ENCODE measurements at regions not wholly inside any gene's neighbourhood (a gene's known extent, or its start where the extent isn't known, plus 50 kb on each side); places are given as distances from the start of the nearest gene placed in this dataset.

DNA sequence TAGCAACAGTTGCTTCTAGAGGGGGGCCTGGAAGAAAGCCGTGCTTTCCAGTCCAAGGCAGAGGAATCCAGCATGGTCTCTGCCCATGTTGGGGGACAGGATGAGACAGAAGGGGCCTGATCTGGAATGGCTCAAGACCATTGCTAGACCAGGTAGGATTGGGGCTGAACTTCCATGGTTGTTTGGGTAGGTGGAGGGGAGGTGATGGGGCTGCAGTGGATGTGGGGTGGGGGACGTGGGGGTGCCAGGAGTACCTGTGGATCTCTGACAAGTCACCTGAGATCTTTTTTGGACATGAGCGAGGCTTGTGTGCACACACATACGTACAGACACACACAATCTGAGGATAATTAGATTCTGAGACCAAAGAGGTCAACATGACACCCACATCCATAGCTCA, 228.7 kb upstream of the SKOR2 start:
- no peak for DNase-seq (ENCODE audit: low read depth)

DNA sequence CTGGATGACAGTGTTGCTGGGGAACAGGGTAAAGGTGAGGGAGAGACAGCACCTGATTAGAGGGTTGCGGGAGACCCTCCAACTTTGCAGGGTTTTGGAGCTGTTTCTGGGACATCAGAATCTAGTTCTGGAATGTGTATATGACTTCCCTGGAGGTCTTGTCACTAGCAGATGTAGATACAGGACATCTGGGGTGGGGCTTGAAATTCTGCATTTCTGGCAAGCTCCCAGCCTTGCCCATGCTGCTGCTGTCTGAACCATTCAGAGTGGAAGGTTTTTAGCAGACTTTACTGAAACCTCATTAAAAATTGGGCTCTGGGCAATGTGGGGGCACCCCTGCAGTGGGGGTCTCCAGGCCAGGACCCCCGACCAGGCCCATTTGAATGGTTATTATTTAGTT, 220.3 kb upstream of the SKOR2 start:
- no peak for DNase-seq (ENCODE audit: low read depth)

GRCh38 chr18:47470941-47471340, 219.5 kb upstream of the SKOR2 start:
- no peak for DNase-seq (ENCODE audit: low read depth)

DNA sequence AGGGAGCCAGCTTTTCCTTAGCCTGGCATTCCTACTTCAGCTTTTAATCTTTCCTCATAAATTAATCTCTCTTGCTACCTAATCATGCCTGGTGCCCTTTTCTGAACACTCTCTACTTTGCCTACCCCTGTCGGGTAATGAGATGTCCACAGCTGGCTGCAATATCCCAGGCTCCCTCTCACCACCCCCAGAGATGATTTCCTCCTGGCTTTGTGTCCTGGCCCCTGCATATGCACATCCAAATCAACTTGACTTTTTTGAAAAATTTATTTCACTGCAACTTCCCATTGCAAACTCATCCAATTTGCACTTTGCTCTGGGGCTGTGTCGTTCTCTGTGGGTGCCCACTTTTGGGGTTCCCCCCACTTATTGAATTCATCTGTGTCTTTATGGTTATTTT, 218.1 kb upstream of the SKOR2 start:
- DNase-seq (ENCODE audit: low read depth), result no peak

DNA sequence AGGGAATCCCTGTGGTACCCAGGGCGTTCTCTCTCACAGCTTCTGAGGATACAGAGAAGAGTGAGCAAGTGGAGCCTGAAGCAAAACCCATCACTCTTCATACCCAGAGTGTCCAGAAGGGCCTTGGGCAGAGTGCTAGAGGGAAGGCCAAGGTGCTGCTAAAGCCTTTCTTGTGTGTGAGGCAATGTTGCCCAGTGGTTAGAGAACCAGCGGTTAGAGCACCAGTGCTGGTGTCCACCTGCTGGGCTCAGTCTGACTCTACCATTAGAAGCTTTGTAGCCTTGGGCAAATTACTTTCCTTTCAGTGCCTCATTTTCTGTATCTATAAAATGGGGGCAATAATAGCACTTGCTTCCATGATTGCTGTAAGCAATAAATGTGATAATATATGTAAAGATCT, 210.5 kb upstream of the SKOR2 start:
- no peak for DNase-seq (ENCODE audit: low read depth)

GRCh38 chr18:47461406-47461948, 210.0 kb upstream of the SKOR2 start:
- DNase-seq (ENCODE audit: low read depth), result no peak

DNA sequence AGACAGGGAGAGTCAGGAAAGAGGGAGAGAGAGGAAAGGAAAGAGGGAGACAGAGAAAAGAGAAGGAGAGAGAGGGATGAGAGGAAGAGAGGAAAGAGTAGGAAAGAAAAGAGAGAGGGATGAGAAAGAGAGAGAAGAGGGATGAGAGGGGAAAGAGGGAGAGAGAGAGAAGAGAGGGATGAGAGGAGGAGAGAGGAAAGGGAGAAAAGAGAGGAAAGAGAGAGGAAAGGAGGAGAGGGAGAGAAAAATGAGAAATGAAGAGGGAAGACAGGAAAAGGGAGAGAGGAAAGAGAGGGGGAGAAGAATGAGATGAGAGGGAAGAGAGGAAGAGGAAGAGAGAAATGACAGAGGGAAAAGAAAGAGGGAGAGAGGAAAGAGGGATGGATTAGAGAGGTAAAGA, 207.0 kb upstream of the SKOR2 start:
- no peak for DNase-seq (ENCODE audit: low read depth)

DNA sequence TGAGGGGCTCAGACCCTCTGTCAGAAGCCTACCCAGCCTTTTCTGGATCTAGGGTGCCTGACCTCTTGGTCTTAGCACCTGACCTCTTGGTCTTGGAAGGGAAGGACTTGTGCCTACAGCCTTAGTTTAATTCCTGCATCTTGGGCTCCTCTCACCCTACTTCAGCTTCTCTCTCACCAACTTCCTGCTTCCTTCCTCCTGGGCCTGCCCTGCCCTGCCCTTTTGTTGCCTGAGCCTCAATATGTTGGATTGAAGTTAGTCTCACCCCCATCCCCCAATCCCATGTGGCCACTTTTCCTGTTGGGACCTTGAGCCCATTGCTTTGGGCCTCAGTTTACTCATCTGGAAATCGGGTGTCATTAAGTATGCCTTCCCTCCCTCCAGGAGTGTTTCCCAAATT, 206.2 kb upstream of the SKOR2 start:
- no peak for DNase-seq (ENCODE audit: low read depth)

GRCh38 chr18:47453038-47453437, 201.6 kb upstream of the SKOR2 start:
- DNase-seq (ENCODE audit: low read depth), result no peak

DNA sequence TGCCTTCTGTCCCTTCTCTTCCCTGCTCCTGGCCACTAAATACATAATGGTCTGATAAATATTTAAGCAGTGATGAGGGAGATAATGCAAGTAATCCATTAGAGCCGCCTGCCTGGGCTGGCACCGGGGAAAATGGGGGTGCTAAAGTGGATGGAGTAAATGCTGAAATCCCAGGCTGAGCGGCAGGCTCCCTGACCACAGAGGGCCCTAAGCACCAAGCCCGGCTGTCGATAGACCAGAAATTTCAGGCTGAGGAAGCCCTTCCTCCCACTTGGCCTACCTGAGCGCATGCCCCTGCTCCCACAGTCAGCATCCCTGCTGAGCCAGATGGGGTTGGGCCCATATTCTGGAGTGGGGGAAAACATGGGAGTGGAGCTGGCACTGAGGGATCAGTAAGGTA, 197.5 kb upstream of the SKOR2 start:
- no peak for DNase-seq (ENCODE audit: low read depth)

- no peak for DNase-seq (ENCODE audit: low read depth)
These were observed 190.5 kb upstream of the SKOR2 start for GRCh38 chr18:47441914-47442313.

- DNase-seq (ENCODE audit: low read depth), result no peak
These were observed 186.5 kb upstream of the SKOR2 start for GRCh38 chr18:47438001-47438400.

- no peak for DNase-seq (ENCODE audit: low read depth)
These were observed 185.4 kb upstream of the SKOR2 start for GRCh38 chr18:47436871-47437270.

DNA sequence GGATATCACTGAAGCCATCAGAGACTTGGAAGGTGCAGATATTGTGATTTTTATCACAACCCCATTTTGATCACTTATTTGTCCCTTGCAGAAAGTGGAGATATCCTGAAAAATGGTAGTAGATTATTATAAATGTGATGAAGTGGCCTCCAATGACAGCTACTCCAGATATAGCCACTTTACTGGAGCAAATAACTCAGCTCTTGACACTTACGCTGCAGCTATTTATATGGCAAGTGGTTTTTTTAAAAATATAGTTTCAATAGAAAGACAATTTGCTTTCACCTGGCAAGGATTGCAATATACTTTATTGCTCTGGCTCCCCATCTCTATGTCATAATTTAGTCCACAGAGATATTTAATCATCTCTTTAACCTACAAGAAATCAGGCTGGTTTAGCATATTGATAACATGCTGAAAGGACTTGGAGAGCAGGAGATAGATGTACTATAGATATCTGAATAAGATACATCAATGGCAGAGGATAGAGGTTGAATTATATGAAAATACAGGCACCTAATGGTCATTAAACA, 182.8 kb upstream of the SKOR2 start:
- no peak for DNase-seq (ENCODE audit: low read depth)

GRCh38 chr18:47427923-47428637, 176.6 kb upstream of the SKOR2 start:
- no peak for DNase-seq (ENCODE audit: low read depth)

DNA sequence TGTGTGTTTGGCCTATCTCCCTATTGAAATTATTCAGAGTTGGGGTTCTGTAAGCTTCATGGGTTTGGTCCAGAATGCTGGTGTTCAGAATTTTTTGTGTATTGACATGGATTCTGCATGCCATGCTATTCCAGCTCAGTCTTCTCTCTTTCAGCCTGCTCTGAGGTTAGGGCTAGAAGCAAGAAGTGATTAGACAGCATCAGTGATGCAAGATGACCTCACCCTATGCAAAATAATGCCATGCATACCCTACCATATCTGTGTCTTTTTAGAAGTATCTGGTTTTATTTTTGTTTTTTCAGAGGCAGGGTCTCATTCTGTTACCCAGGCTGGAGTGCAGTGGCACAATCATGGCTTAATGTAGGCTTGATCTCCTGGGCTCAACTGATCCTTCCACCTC, 175.6 kb upstream of the SKOR2 start:
- no peak for DNase-seq (ENCODE audit: low read depth)

- DNase-seq (ENCODE audit: low read depth), result no peak
These were observed 173.9 kb upstream of the SKOR2 start for GRCh38 chr18:47425365-47425764.

DNA sequence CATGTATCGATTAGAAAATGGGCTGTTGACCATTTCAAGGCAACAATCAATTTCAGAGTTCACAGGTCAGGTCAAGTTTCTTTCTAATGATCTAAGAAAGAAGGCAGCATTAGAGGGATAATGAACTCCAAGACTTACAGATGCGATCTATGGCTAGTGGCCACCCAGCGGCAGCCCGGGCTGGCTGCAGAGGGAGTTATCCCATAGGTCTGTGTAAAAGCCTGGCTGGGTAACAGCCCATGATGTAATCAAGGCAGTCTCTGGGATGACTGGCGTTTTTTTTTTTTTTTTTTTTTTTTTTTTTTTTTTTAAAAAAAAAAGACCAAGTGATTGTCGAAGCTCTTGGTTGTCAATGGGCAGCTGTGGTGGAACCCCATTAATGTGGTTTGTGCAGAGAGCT, 171.1 kb upstream of the SKOR2 start:
- DNase-seq (ENCODE audit: low read depth), result no peak

DNA sequence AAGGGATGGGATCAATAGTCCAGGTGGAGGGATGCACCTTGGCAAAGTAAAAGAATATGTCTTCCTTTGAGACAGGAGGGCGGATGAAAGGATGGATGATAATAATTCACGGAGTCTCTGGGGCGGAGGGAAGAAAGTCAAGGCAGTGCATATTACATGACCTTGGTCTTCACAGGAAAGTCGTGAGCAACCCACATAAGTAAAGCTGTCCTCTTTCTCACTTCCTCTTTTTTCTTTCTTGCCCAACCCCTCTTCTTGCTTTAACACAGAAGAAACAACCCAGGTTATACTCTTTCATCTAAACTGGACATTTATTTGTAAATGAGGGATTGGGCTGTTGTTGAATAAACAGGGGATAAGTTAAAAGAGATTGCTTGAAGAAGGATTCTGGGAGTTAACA, 168.7 kb upstream of the SKOR2 start:
- DNase-seq (ENCODE audit: low read depth), result no peak

DNA sequence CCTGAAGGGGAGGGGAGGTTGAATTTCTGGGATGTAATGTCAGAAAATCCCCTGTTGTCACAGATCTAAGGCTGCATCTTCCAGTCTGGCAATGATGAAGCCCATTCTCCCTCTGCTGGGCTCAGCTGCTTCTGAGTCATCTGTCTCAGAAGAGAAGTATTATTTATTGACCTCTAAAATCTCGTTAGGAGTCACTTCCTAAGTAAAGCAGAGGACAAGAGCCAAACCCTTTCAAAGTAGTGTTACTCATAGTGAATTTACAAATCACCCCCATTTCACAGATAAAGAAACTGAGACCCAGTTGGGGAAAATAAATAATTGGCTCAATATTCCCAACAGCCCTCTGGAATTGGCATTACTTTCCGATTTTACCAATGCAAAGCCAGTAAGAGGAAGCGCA, 167.3 kb upstream of the SKOR2 start:
- no peak for DNase-seq (ENCODE audit: low read depth)

DNA sequence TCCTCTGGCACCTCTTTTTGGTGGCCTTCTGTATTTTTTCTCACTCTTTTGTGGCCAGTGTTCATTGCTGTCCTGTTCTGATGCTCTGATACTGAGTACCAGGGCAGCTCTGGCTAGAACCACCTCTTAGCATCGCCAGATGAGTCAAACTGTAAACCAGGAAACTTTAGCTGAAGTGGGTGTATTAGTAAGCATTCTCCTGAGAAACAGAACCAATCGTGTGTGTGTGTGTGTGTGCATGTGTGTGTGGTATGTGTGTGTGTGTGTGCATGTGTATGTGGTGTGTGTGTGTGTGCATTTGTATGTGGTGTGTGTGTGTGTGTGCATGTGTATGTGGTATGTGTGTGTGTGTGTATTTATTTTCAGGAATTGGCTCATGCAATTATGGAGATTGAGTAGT, 166.3 kb upstream of the SKOR2 start:
- no peak for DNase-seq (ENCODE audit: low read depth)

- no peak for DNase-seq (ENCODE audit: low read depth)
These were observed 164.4 kb upstream of the SKOR2 start for GRCh38 chr18:47415881-47416280.

DNA sequence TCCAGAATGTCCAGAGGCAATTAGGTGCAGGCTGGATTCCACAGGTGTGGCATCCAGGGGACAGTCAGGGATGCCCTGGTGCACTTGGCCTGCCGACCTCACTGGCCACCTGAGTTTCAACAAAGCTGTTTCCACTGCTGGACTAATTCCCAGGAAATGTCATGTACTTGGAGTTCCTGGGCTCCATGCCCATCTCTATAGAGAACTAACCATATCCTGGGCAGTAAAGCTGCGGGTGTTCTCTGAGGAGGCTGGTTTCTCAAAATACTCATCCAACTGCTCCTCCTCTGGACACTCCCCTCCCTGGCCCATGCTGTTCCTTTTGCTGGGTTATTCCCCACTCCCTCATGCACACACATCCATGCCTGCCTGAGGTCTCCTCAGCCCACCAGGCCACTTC, 161.9 kb upstream of the SKOR2 start:
- no peak for DNase-seq (ENCODE audit: low read depth)

- DNase-seq (ENCODE audit: low read depth), result no peak
These were observed 161.5 kb upstream of the SKOR2 start for GRCh38 chr18:47412924-47413323.
